K562 (cell line): ENCODE measurements at regions not wholly inside any gene's neighbourhood (a gene's known extent, or its start where the extent isn't known, plus 50 kb on each side); places are given as distances from the start of the nearest gene placed in this dataset.

Experiments used
- ATAC-seq: fragments of 200-7000 bp; cut with Tn5 transposase; 3 replicates; pipeline ENCODE4 v1.9.1; 2020; ENCODE audit warnings: moderate library complexity
- BruUV-seq: library from RNA; stranded (reverse); fragments of 400-500 nt; replicated peaks from 2 replicates; lab custom pipeline; 2021; lab: Mats Ljungman, UMichigan
- CTCF ChIA-PET: fragments of 300-600 bp; formaldehyde crosslinking; extraction: SDS; loops from one replicate; lab custom pipeline; 2021; ENCODE audit warnings: low intra/inter-chr PET ratio; lab: Yijun Ruan, JAX
- POLR2A ChIA-PET: fragments of 300-600, 350-650 bp; sonication (Branson Sonifier 250); formaldehyde crosslinking; extraction: SDS; loops from one replicate; lab custom pipeline; 2021; ENCODE audit warnings: antibody characterized with exemption, inconsistent platforms; lab: Yijun Ruan, JAX
- DNase-seq, 4 experiments: peaks; one replicate each; pipeline versions ENCODE4 v3.0.0 to v3.0.0-alpha.2; 2011 to 2018; ENCODE audit warnings: low spot score in 3 of 4, mixed read lengths in 3 of 4; ENCODE audit errors: extremely low read depth in 1 of 4
- FAIRE-seq: peaks from 2 replicates; lab custom pipeline; 2011; peaks lifted over from hg19 to GRCh38; lab: Jason Lieb, UNC
- H2AFZ ChIP-seq: 2 replicates; pipeline ENCODE4 v1.6.0; 2011; ENCODE audit warnings: low read depth, low read length, control low read depth, inconsistent platforms
- H3K27ac ChIP-seq: fragments of 200-600 bp; 3 replicates; pipeline ENCODE4 v1.8.0; 2011; ENCODE audit warnings: low read depth, mild to moderate bottlenecking, control low read depth, inconsistent platforms, low read length, moderate library complexity, mixed read lengths; ENCODE audit errors: extremely low read depth
- H3K27me3 ChIP-seq, 2 experiments: fragments of 300-600 bp in 1 of 2; 2 replicates in 1 of 2; 3 replicates in 1 of 2; pipeline versions ENCODE4 v1.6.0 to v1.8.0; 2011; ENCODE audit warnings: inconsistent platforms in 2 of 2, low read length in 2 of 2, mild to moderate bottlenecking in 1 of 2, mixed read lengths in 1 of 2, moderate library complexity in 1 of 2; ENCODE audit not compliant: control insufficient read depth in 2 of 2, insufficient read depth in 2 of 2
- H3K36me3 ChIP-seq: fragments of 300-600 bp; 3 replicates; pipeline ENCODE4 v1.8.0; 2011; ENCODE audit warnings: mild to moderate bottlenecking, low read length, inconsistent platforms; ENCODE audit not compliant: control insufficient read depth, insufficient read depth
- H3K4me1 ChIP-seq, 2 experiments: fragments of 200-600 bp in 1 of 2; replicated peaks in 1 of 2; 2 replicates in 1 of 2; 3 replicates in 1 of 2; pipeline versions ENCODE4 v1.5.1 to v1.8.0; 2011; ENCODE audit warnings: inconsistent platforms in 2 of 2, low read length in 2 of 2, mild to moderate bottlenecking in 1 of 2, mixed read lengths in 1 of 2, moderate library complexity in 1 of 2; ENCODE audit not compliant: control insufficient read depth in 2 of 2, insufficient read depth in 2 of 2
- H3K4me2 ChIP-seq: 2 replicates; pipeline ENCODE4 v1.6.1; 2011; ENCODE audit warnings: low read length, control low read depth, inconsistent platforms, mixed read lengths; ENCODE audit not compliant: insufficient read depth
- H3K4me3 ChIP-seq: fragments of 200-600 bp; sonication (generic), shearing (Covaris generic); 2 replicates; pipeline ENCODE4 v1.5.1; 2016; ENCODE audit warnings: control low read depth, inconsistent platforms
- H3K79me2 ChIP-seq: fragments of 200-600 bp; 3 replicates; pipeline ENCODE4 v1.8.0; 2011; ENCODE audit warnings: low read length, inconsistent platforms; ENCODE audit not compliant: control insufficient read depth, insufficient read depth
- H3K9ac ChIP-seq, 2 experiments: 2 replicates each; pipeline versions ENCODE4 v1.6.0 to v1.6.1; 2011; ENCODE audit warnings: low read depth in 2 of 2, low read length in 2 of 2, control low read depth in 1 of 2, inconsistent platforms in 1 of 2, mild to moderate bottlenecking in 1 of 2, mixed read lengths in 1 of 2; ENCODE audit not compliant: insufficient read depth in 1 of 2
- H3K9me1 ChIP-seq: one replicate; pipeline ENCODE4 v1.6.0; 2011; ENCODE audit warnings: inconsistent platforms, mild to moderate bottlenecking, low read length, moderate library complexity; ENCODE audit not compliant: control insufficient read depth, insufficient read depth
- H3K9me3 ChIP-seq: replicated peaks from 2 replicates; pipeline ENCODE4 v1.5.1; 2011; ENCODE audit warnings: low read depth, low read length, inconsistent platforms; ENCODE audit not compliant: control insufficient read depth, insufficient read depth
- H4K20me1 ChIP-seq: replicated peaks from 2 replicates; pipeline ENCODE4 v1.6.1; 2011; ENCODE audit warnings: low read length, inconsistent platforms, mixed read lengths; ENCODE audit not compliant: control insufficient read depth, insufficient read depth
- NR1H2 ChIP-seq: sonication (generic); formaldehyde crosslinking; IDR thresholded peaks from 2 replicates; pipeline ENCODE4 v1.4.0; 2020; ENCODE audit warnings: mild to moderate bottlenecking, missing genetic modification reagents
- PCBP2 ChIP-seq: fragments of 200-400 bp; formaldehyde crosslinking; IDR thresholded peaks from 2 replicates; pipeline ENCODE4 v1.6.1; 2018; ENCODE audit warnings: low read length, low read depth, mild to moderate bottlenecking, moderate library complexity; ENCODE audit not compliant: poor library complexity, severe bottlenecking
- WHSC1 ChIP-seq: IDR thresholded peaks from one replicate; pipeline ENCODE4 v1.6.1; 2012; ENCODE audit warnings: low read length, control low read depth, inconsistent platforms
- ZBTB11 ChIP-seq, 3 experiments: fragments of 200-800 bp in 1 of 3; fragments of 250-450 bp in 1 of 3; fragments of 450-650 bp in 1 of 3; sonication (Bioruptor Pico) in 1 of 3; sonication (Bioruptor generic) in 1 of 3; formaldehyde crosslinking in 1 of 3; IDR thresholded peaks; 2 replicates each; pipeline versions ENCODE4 v1.6.1 to v1.8.0; 2016 to 2022; ENCODE audit warnings: mild to moderate bottlenecking in 2 of 3, missing genetic modification characterization in 2 of 3, missing compliant biosample characterization in 1 of 3, moderate library complexity in 1 of 3
- WGBS: fragments of 100-300 bp; shearing (Covaris generic); methylation state at CpG from one replicate; pipeline ENCODE4 v1.1.6; 2016; ENCODE audit warnings: low coverage, mixed read lengths; ENCODE audit not compliant: insufficient coverage; ENCODE audit errors: missing lambda C conversion rate; 5-methylcytosine and 5-hydroxymethylcytosine counted together
- in situ Hi-C: fragments of 300-500 bp; cut with MboI; formaldehyde crosslinking; loops from 4 replicates; pipeline ENCODE4 v1.15.0; 2018; ENCODE audit warnings: inconsistent platforms, mixed read lengths
- intact Hi-C: fragments of 100-400 bp; cut with micrococcal nuclease; formaldehyde crosslinking; loops from 2 replicates; pipeline ENCODE4 v1.14.2; 2022

DNA sequence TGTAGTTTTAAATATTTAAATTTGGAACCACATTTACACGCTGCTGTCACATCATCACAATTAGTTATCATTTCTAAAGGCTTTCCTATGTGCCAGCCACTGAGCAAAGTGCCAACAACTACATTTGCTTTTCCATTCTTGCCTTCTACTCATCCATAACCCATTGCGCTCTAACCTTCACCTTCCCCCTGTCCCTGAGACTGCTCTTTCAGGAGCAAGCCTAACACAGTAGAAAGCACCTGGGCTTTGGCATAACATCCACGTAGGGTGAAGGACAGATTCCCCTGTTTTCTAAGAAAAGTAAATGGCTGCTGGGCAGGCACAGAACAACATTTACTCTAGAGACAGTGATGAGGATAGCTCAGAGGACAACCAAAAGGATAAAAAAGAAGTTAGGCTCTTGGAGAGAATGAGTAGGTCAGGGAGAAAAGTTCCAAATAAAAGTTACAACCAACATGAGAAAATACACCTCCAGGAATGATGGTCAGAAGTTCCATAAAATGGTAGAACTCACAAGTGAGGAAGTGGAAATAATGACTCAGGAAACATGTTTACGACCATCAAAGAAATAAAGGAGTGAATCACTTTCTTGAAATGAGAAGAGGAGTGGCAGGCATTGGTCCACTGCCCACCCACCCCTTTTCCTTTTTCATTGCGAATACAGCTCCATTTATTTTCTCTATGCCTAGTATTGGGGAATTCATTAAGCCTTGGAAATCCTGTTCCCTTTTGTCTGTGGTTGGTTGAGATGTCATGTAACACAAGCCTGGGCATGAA is 77.2 kb downstream of the PFDN4 start:
- Histone ChIP-seq H3K4me1 (no peaks in the 10 kb centered on the region), H2AFZ (no peak overlapping the region)
- no TSS peak for BruUV-seq
- intact Hi-C loops: no loop called here
- TF ChIP-seq NR1H2 (no peak), WHSC1 (no peak), ZBTB11 (CRISPR knock-in tag; IDR thresholded peaks at IDR 0.05) (peak in 1 of 3 experiments; percentile 84; a peak in 2 of 6 replicates), PCBP2 (no peak)
- TF ChIP-seq, all 486 proteins: peak for 1
- POLR2A ChIA-PET: no interaction called here
- H3K27me3 ChIP-seq: no peaks in the 10 kb centered on the region
- H3K27ac ChIP-seq: no peak overlapping the region
- ATAC-seq: no peak
- CTCF ChIA-PET: no interaction called here
- DNase-seq: no peak
- H3K4me3 ChIP-seq: no peak overlapping the region
- H3K36me3 ChIP-seq: no peaks in the 10 kb centered on the region
- WGBS: 0% methylated on average over 5 of the region's 5 CpGs
- H3K4me2 ChIP-seq: no peak overlapping the region
- H4K20me1 ChIP-seq: no peaks in the 10 kb centered on the region
- H3K9me3 ChIP-seq: no peaks in the 10 kb centered on the region
- H3K79me2 ChIP-seq: no peaks in the 10 kb centered on the region
- H3K9ac ChIP-seq: no peak overlapping the region
- in situ Hi-C loops: no loop called here
- no peak for FAIRE-seq
- no peaks in the 10 kb centered on the region for H3K9me1 ChIP-seq
